Mesenteric fat pad (tissue), 1 donor: ENCODE measurements at regions not wholly inside any gene's neighbourhood (a gene's known extent, or its start where the extent isn't known, plus 50 kb on each side); places are given as distances from the start of the nearest gene placed in this dataset.
"Not testable (repeated sequence)": the region's sequence is repeated elsewhere in the genome, so short reads cannot be mapped to it uniquely, and the experiment has no call there.

Source experiments
- DNase-seq: peaks from one replicate; pipeline ENCODE4 v3.0.0-alpha.2; 2020; ENCODE audit warnings: low spot score
- donor health status: DM: yes; HTN: yes; CAD: no.

GRCh38 chr4:184335520-184335919 is 117.8 kb upstream of the ENPP6 start:
- no peak for DNase-seq

GRCh38 chr4:184333446-184333845 is 115.8 kb upstream of the ENPP6 start:
- DNase-seq = not testable (repeated sequence)

GRCh38 chr4:184331268-184331995 is 113.8 kb upstream of the ENPP6 start:
- DNase-seq = no peak

DNA sequence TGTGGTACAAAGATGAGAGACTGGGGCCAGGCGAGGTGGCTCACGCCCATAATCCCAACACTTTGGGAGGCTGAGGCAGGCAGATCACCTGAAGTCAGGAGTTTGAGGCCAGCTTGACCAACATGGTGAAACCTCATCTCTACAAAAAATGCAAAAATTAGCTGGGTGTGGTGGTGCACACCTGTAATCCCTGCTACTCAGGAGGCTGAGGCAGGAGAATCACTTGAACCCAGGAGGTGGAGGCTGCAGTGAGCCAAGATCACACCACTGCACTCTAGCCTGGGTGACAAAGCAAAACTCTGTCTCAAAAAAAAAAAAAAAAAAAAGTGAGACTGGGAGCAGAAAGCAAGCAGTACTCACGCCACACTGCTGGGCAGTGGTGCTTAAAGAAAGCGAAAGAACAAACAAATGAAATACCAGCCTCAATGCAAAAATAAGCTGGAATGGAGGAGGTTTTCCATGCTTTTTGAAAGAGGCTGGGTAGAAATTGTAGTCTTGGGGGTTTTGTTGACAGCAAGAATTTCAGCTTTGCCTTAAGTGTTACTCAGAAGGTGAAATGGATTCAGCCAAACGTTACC is 112.9 kb upstream of the ENPP6 start:
- DNase-seq = not testable (repeated sequence)

- no peak for DNase-seq
Measured at GRCh38 chr4:184329659-184330400, 112.2 kb upstream of the ENPP6 start.

DNA sequence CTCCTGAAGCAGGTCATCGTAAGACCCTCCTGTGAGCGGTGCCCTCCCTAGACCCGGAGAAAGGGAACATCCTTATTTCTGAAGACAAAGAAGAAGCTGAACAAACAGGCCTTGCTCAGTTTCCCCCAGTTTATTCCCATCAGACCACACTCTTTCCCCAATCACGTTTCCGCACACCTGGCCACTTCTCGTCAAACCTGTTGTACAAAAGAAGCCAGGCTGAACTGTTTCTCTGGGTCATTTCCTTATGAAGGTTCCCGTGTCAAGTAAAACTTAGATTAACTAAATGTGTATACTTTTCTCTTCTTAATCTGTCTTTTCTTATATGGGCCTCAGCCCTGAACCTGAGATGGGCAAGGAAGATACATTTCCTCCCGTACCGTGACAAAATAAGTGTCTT is 111.6 kb upstream of the ENPP6 start:
- no peak for DNase-seq

GRCh38 chr4:184328022-184328736 is 110.5 kb upstream of the ENPP6 start:
- DNase-seq = no peak

DNA sequence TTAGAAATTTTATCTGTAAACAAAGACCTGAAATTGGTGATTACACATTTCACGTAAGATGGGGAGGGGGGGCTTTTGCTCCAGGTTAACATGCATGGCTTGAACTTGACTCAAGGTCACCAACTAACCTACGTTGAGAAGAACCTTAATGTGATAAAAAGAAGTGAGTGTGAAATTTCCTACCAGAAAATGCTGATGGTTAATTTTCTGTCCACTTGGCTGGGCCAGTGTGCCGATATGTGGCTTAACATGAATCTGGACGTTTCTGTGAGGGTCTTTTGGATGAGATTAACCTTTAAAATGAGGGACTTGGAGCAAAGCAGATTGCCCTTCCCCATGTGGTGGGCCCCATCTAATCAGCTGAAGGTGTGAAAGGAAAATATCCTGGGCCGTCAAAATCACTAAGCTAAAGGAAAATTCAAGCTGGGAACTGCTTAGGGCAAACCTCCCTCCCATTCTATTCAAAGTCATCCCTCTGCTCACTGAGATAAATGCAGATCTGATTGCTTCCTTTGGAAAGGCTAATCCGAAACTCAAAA is 107.3 kb upstream of the ENPP6 start:
- no peak for DNase-seq

GRCh38 chr4:184322328-184323025 is 104.8 kb upstream of the ENPP6 start:
- no peak for DNase-seq

DNA sequence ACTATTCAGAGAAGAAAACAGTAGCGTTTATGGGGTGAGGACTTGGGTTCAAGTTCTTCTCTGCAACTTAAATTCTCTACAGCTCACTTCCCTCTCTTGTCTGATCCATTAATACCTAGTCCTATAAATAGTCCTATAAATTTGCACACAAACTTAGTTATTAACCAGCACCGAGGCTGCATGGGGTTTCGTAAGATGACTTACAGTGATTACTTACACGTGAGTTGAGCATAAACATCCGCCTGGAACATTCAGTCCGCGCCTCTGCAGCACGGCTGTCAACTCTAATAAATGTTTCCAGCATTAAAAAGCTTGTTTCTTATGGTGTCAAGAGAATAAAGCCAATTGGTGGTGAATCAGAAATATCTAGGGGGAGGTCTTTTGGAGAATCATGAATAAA is 103.0 kb upstream of the ENPP6 start:
- no peak for DNase-seq

- DNase-seq = no peak
Measured at GRCh38 chr4:184318852-184319251, 101.2 kb upstream of the ENPP6 start.

DNA sequence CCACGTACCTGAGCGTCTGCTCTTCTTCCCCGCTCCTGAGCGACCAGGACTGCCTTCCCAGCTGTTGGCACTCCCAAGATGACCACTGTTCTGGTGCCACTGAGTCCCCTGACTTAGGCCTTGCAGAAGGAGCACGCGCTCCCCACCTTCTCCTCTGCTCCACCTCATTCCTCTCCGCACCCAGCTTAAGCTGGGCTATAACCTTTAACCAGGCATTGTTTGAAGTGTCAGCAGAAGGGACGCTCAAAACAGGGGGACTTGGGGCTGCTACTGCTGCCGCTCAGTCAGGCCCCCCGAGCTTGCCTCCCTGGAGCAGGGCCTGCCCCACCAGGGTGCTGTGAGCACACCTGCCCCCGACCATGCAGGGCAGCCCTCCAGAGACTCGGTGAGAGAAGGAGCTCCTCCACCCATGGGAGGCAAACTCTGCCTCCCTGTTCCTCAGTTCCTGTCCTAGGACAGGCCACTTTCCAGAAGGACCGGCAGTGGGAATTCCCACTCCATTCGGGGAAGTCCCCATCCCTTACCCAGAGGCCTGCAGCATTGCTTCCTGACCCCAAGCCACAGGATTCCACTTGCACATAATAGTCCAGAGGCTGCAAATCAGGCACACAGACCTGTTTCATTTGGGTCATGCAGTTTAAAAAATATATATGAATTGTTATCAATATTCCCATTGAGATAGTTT is 99.7 kb upstream of the ENPP6 start:
- no peak for DNase-seq

GRCh38 chr4:184316821-184317220 is 99.1 kb upstream of the ENPP6 start:
- DNase-seq = no peak

GRCh38 chr4:184315675-184316359 is 98.1 kb upstream of the ENPP6 start:
- DNase-seq = no peak

- no peak for DNase-seq
Measured at GRCh38 chr4:184313702-184314659, 96.3 kb upstream of the ENPP6 start.

- no peak for DNase-seq
Measured at GRCh38 chr4:184313058-184313581, 95.4 kb upstream of the ENPP6 start.

DNA sequence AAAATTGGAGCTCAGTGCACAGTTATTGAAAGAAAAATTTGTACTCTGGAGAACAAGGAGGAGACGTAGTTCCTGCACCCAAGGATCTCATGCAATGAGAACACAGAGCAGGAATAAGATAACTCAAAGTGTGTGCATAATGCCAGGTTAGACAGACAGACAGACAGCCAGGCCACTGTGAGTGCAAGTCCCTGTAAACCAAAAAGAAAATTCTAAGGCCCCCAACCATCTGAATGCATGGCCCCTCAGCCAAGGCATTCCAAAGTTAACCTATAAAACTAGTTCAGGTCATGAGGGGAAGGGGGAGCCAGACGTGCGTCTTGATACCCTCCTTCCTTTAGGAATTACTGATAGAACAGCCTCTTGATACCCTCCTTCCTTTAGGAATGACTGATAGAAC is 94.5 kb upstream of the ENPP6 start:
- no peak for DNase-seq
